Suprapubic skin (tissue), 4 donors: ENCODE measurements at regions not wholly inside any gene's neighbourhood (a gene's known extent, or its start where the extent isn't known, plus 50 kb on each side); places are given as distances from the start of the nearest gene placed in this dataset.
"Not testable (repeated sequence)": the region's sequence is repeated elsewhere in the genome, so short reads cannot be mapped to it uniquely, and the experiment has no call there.

Experiments used
- DNase-seq, 2 donors: peaks; one replicate each; pipeline ENCODE4 v3.0.0-alpha.2; 2019; ENCODE audit warnings: low spot score in 2 of 2
- H3K27ac ChIP-seq: fragments of 200-600 bp; sonication (generic); one replicate; pipeline ENCODE4 v1.5.1; 2019
- H3K27me3 ChIP-seq: fragments of 200-600 bp; sonication (generic); one replicate; pipeline ENCODE4 v1.5.1; 2019
- H3K36me3 ChIP-seq: fragments of 200-600 bp; sonication (generic); one replicate; pipeline ENCODE4 v1.5.1; 2019
- H3K4me1 ChIP-seq: fragments of 200-600 bp; sonication (generic); one replicate; pipeline ENCODE4 v1.5.1; 2019
- H3K4me3 ChIP-seq: fragments of 200-600 bp; sonication (generic); one replicate; pipeline ENCODE4 v1.5.1; 2019; ENCODE audit warnings: mild to moderate bottlenecking
- H3K9me3 ChIP-seq: fragments of 200-600 bp; sonication (generic); one replicate; pipeline ENCODE4 v1.5.1; 2019
- EP300 ChIP-seq: sonication (generic); formaldehyde crosslinking; IDR thresholded peaks from one replicate; pipeline ENCODE4 v1.6.1; 2017; ENCODE audit warnings: antibody characterized with exemption
- POLR2A ChIP-seq, 2 donors: fragments of 450-650 bp; IDR thresholded peaks; one replicate each; pipeline ENCODE4 v1.6.1; 2017; ENCODE audit warnings: antibody characterized with exemption in 2 of 2, mild to moderate bottlenecking in 2 of 2, moderate library complexity in 2 of 2
- POLR2AphosphoS5 ChIP-seq, 3 donors: sonication (generic); formaldehyde crosslinking; IDR thresholded peaks; one replicate each; pipeline ENCODE4 v1.6.1; 2017; ENCODE audit warnings: antibody characterized with exemption in 3 of 3
- WGBS: methylation state at CpG from one replicate; pipeline ENCODE4 v1.1.5; 2018; 5-methylcytosine and 5-hydroxymethylcytosine counted together
- TF ChIP-seq, protein P1 (sequence below), 2 donors: fragments of 200-600 bp in 1 of 2; fragments of 450-650 bp in 1 of 2; sonication (generic) in 1 of 2; IDR thresholded peaks; one replicate each; pipeline ENCODE4 v1.5.1; 2016 to 2019; ENCODE audit warnings: antibody characterized with exemption in 2 of 2, mild to moderate bottlenecking in 1 of 2, moderate library complexity in 1 of 2

DNA sequence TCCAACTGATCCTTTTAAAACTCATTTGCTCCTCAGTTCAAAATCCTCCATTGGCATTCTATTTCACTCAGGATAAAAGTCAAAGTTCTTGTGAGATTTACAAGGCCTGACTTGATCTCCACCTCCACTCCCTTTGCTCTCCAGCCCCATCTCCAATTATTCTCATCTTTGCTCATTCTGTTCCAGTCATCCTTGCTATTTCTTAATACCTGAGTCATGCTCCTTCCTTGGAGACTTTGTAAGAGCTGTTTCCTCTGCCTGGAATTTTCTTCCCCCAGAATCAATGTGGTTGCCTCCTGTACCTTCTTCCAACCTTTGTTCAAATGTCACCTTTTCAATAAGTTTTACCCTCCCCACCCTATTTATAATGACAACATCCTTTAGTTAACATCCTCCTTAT lies 373.5 kb downstream of the HTR1B start:
- Histone ChIP-seq H3K9me3 (no peaks in the 10 kb centered on the region), H3K4me3 (no peak overlapping the region)

DNA sequence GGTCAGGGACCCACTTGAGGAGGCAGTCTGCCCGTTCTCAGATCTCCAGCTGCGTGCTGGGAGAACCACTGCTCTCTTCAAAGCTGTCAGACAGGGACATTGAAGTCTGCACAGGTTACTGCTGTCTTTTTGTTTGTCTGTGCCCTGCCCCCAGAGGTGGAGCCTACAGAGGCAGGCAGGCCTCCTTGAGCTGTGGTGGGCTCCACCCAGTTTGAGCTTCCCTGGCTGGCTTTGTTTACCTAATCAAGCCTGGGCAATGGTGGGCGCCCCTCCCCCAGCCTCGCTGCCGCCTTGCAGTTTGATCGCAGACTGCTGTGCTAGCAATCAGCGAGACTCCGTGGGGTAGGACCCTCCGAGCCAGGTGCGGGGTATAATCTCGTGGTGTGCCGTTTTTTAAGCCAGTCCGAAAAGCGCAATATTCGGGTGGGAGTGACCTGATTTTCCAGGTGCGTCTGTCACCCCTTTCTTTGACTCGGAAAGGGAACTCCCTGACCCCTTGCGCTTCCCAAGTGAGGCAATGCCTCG lies 375.4 kb downstream of the HTR1B start:
- not testable (repeated sequence) for DNase-seq, H3K4me3 ChIP-seq, H3K27ac ChIP-seq, H3K36me3 ChIP-seq, H3K27me3 ChIP-seq, H3K9me3 ChIP-seq, H3K4me1 ChIP-seq
- 93% methylated on average over 15 of the region's 19 CpGs for WGBS

More for the DNA sequence above, 373.5 kb downstream of the HTR1B start:
- DNase-seq = no peak
- H3K27ac ChIP-seq = no peak overlapping the region
- H3K27me3 ChIP-seq = no peaks in the 10 kb centered on the region
- no peak for TF ChIP-seq EP300
- TF ChIP-seq POLR2A (IDR thresholded peaks at IDR 0.05) = no peak
- no peak for TF ChIP-seq POLR2AphosphoS5 (IDR thresholded peaks at IDR 0.05)
- TF ChIP-seq, protein P1, sequence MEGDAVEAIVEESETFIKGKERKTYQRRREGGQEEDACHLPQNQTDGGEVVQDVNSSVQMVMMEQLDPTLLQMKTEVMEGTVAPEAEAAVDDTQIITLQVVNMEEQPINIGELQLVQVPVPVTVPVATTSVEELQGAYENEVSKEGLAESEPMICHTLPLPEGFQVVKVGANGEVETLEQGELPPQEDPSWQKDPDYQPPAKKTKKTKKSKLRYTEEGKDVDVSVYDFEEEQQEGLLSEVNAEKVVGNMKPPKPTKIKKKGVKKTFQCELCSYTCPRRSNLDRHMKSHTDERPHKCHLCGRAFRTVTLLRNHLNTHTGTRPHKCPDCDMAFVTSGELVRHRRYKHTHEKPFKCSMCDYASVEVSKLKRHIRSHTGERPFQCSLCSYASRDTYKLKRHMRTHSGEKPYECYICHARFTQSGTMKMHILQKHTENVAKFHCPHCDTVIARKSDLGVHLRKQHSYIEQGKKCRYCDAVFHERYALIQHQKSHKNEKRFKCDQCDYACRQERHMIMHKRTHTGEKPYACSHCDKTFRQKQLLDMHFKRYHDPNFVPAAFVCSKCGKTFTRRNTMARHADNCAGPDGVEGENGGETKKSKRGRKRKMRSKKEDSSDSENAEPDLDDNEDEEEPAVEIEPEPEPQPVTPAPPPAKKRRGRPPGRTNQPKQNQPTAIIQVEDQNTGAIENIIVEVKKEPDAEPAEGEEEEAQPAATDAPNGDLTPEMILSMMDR (IDR thresholded peaks at IDR 0.05) = no peak
- H3K36me3 ChIP-seq = no peaks in the 10 kb centered on the region
- no peaks in the 10 kb centered on the region for H3K4me1 ChIP-seq

- TF ChIP-seq, protein P1 (IDR thresholded peaks at IDR 0.05) = no peak
- no peak for TF ChIP-seq POLR2A (IDR thresholded peaks at IDR 0.05)
- TF ChIP-seq POLR2AphosphoS5 (IDR thresholded peaks at IDR 0.05) = no peak
- no peak for TF ChIP-seq EP300
- no peaks in the 10 kb centered on the region for H3K9me3 ChIP-seq
- no peaks in the 10 kb centered on the region for H3K36me3 ChIP-seq
- DNase-seq = no peak
- no peaks in the 10 kb centered on the region for H3K27me3 ChIP-seq
- WGBS = 88% methylated on average over 7 of the region's 7 CpGs
- no peak overlapping the region for H3K27ac ChIP-seq
- no peak overlapping the region for H3K4me3 ChIP-seq
- H3K4me1 ChIP-seq = no peaks in the 10 kb centered on the region
These were observed 389.1 kb downstream of the HTR1B start for GRCh38 chr6:77074037-77074713.

GRCh38 chr6:77073410-77073760 lies 389.9 kb downstream of the HTR1B start:
- H3K4me3 ChIP-seq = no peak overlapping the region
- WGBS = 68% methylated on average over 1 of the region's 1 CpG
- H3K36me3 ChIP-seq = no peaks in the 10 kb centered on the region
- no peaks in the 10 kb centered on the region for H3K9me3 ChIP-seq
- no peak overlapping the region for H3K27ac ChIP-seq
- no peaks in the 10 kb centered on the region for H3K4me1 ChIP-seq
- no peak for DNase-seq
- TF ChIP-seq, protein P1 (IDR thresholded peaks at IDR 0.05) = no peak
- no peak for TF ChIP-seq POLR2AphosphoS5 (IDR thresholded peaks at IDR 0.05)
- no peaks in the 10 kb centered on the region for H3K27me3 ChIP-seq

- no peaks in the 10 kb centered on the region for H3K4me1 ChIP-seq
- no peaks in the 10 kb centered on the region for H3K9me3 ChIP-seq
- TF ChIP-seq EP300 (no peak), POLR2A (IDR thresholded peaks at IDR 0.05) (no peak), POLR2AphosphoS5 (IDR thresholded peaks at IDR 0.05) (no peak)
- TF ChIP-seq, protein P1 (IDR thresholded peaks at IDR 0.05) = no peak
- no peaks in the 10 kb centered on the region for H3K27me3 ChIP-seq
- WGBS = 77% methylated on average over 4 of the region's 4 CpGs
- no peaks in the 10 kb centered on the region for H3K36me3 ChIP-seq
- DNase-seq = no peak
- H3K27ac ChIP-seq = no peak overlapping the region
- H3K4me3 ChIP-seq = no peak overlapping the region
These were observed 390.4 kb downstream of the HTR1B start for GRCh38 chr6:77072694-77073409.
